Gastrocnemius medialis (tissue), 4 donors: ENCODE measurements at regions not wholly inside any gene's neighbourhood (a gene's known extent, or its start where the extent isn't known, plus 50 kb on each side); places are given as distances from the start of the nearest gene placed in this dataset.

Experiments used
- CTCF ChIP-seq, 5 experiments: fragments of 450-650 bp in 3 of 5; fragments of 200-600 bp in 2 of 5; sonication (generic) in 2 of 5; IDR thresholded peaks in 4 of 5; conservative IDR thresholded peaks in 1 of 5; 1 replicate in 4 of 5; 2 replicates in 1 of 5; pipeline ENCODE4 v1.5.1; 2016 to 2019; ENCODE audit warnings: antibody characterized with exemption in 5 of 5, mild to moderate bottlenecking in 3 of 5, moderate library complexity in 3 of 5
- POLR2A ChIP-seq, 2 donors: fragments of 450-650 bp; IDR thresholded peaks; one replicate each; pipeline ENCODE4 v1.6.1; 2017; ENCODE audit warnings: antibody characterized with exemption in 2 of 2, mild to moderate bottlenecking in 2 of 2, moderate library complexity in 2 of 2

GRCh38 chr13:40422588-40423235 is 243.7 kb downstream of the FOXO1 start:
- TF ChIP-seq CTCF (IDR thresholded peaks at IDR 0.05 in 4 of 5, conservative IDR thresholded peaks at IDR 0.05 in 1 of 5) (no peak), POLR2A (IDR thresholded peaks at IDR 0.05) (no peak)
